GM10248 (cell line): ENCODE measurements at regions not wholly inside any gene's neighbourhood (a gene's known extent, or its start where the extent isn't known, plus 50 kb on each side); places are given as distances from the start of the nearest gene placed in this dataset.

Source experiments
- CTCF ChIA-PET: fragments of 300-600 bp; sonication (Branson Sonifier 250); formaldehyde crosslinking; extraction: SDS; loops from one replicate; lab custom pipeline; 2021; ENCODE audit warnings: antibody characterized with exemption; lab: Yijun Ruan, JAX
- POLR2A ChIA-PET: fragments of 350-650 bp; sonication (Branson Sonifier 250); formaldehyde crosslinking; extraction: SDS; loops from one replicate; lab custom pipeline; 2020; ENCODE audit warnings: antibody characterized with exemption; lab: Yijun Ruan, JAX
- DNase-seq: peaks from one replicate; pipeline ENCODE4 v3.0.0; 2012; ENCODE audit errors: extremely low spot score
- CTCF ChIP-seq: IDR thresholded peaks from 2 replicates; pipeline ENCODE4 v1.5.1; 2012; ENCODE audit warnings: mild to moderate bottlenecking, low read depth; ENCODE audit errors: extremely low read depth, missing control alignments, control extremely low read depth

- ChIA-PET POLR2A (no interaction called here), CTCF (no interaction called here)
- TF ChIP-seq CTCF: no peak
- DNase-seq: no peak
These were observed 51.8 kb upstream of the MPDZ start for GRCh38 chr9:13331320-13331719.

- TF ChIP-seq CTCF: no peak
- ChIA-PET POLR2A (no interaction called here), CTCF (interaction anchor here (0.6 to 1.3 kb wide), 3 partner anchors 13 to 196 kb away, joined by 3 to 4 read pairs (median 4); no protein-coding TSS in a partner anchor)
- DNase-seq: no peak
These were observed 51.0 kb upstream of the MPDZ start for GRCh38 chr9:13330396-13331004.
